Spleen (tissue), 11 donors: ENCODE measurements at regions not wholly inside any gene's neighbourhood (a gene's known extent, or its start where the extent isn't known, plus 50 kb on each side); places are given as distances from the start of the nearest gene placed in this dataset.

Experiments
- DNase-seq: peaks from one replicate; pipeline ENCODE4 v3.0.0-alpha.2; 2020
- H3K27ac ChIP-seq, 8 donors: fragments of 200-600 bp; sonication (generic) in 7 of 8; 1 replicate in 4 of 8; 2 replicates in 4 of 8; pipeline versions ENCODE4 v1.5.0 to v1.8.0; 2016 to 2021; ENCODE audit warnings: inconsistent platforms in 4 of 8, mild to moderate bottlenecking in 4 of 8, moderate library complexity in 1 of 8
- H3K27me3 ChIP-seq, 7 donors: fragments of 200-600 bp; sonication (generic) in 6 of 7; replicated peaks in 1 of 7; 1 replicate in 4 of 7; 2 replicates in 3 of 7; pipeline versions ENCODE4 v1.5.0 to v1.8.0; 2016 to 2021; ENCODE audit warnings: inconsistent platforms in 3 of 7, mild to moderate bottlenecking in 1 of 7
- H3K36me3 ChIP-seq, 6 donors: fragments of 200-600 bp; sonication (generic) in 5 of 6; 1 replicate in 4 of 6; 2 replicates in 2 of 6; pipeline versions ENCODE4 v1.5.0 to v1.8.0; 2016 to 2021; ENCODE audit warnings: inconsistent platforms in 2 of 6
- H3K4me1 ChIP-seq, 6 donors: fragments of 200-600 bp; sonication (generic) in 5 of 6; 1 replicate in 3 of 6; 2 replicates in 3 of 6; pipeline versions ENCODE4 v1.5.0 to v1.8.0; 2016 to 2021; ENCODE audit warnings: inconsistent platforms in 3 of 6
- H3K4me3 ChIP-seq, 8 donors: fragments of 200-600 bp; sonication (generic) in 7 of 8; 1 replicate in 4 of 8; 2 replicates in 4 of 8; pipeline versions ENCODE4 v1.5.0 to v1.8.0; 2016 to 2021; ENCODE audit warnings: inconsistent platforms in 4 of 8, mild to moderate bottlenecking in 4 of 8, moderate library complexity in 2 of 8
- H3K9me3 ChIP-seq, 8 donors: fragments of 200-600 bp; sonication (generic) in 7 of 8; 1 replicate in 4 of 8; 2 replicates in 4 of 8; pipeline versions ENCODE4 v1.5.0 to v1.8.0; 2016 to 2021; ENCODE audit warnings: inconsistent platforms in 4 of 8
- CTCF ChIP-seq, 11 experiments: fragments of 200-600 bp in 7 of 11; fragments of 450-650 bp in 4 of 11; sonication (generic) in 4 of 11; IDR thresholded peaks in 8 of 11; conservative IDR thresholded peaks in 3 of 11; 1 replicate in 7 of 11; 2 replicates in 4 of 11; pipeline versions ENCODE4 v1.4.0 to v1.8.0; 2016 to 2021; ENCODE audit warnings: antibody characterized with exemption in 11 of 11, inconsistent platforms in 4 of 11, mild to moderate bottlenecking in 1 of 11
- POLR2A ChIP-seq, 3 donors: fragments of 450-650 bp; IDR thresholded peaks; one replicate each; pipeline ENCODE4 v1.5.1; 2017; ENCODE audit warnings: antibody characterized with exemption in 3 of 3, mild to moderate bottlenecking in 1 of 3
- POLR2AphosphoS5 ChIP-seq, 3 donors: sonication (generic); formaldehyde crosslinking; IDR thresholded peaks; one replicate each; pipeline ENCODE4 v1.5.1; 2017; ENCODE audit warnings: antibody characterized with exemption in 3 of 3
- WGBS, 5 donors: extraction: QIAGEN DNeasy Blood & Tissue Kit in 3 of 5; methylation state at CpG; one replicate each; pipeline versions ENCODE4 v1.1.5 to v1.1.7; 2013 to 2018; 5-methylcytosine and 5-hydroxymethylcytosine counted together
- intact Hi-C: fragments of 100-400 bp; cut with DNase I; formaldehyde crosslinking; loops from one replicate; pipeline ENCODE4 v1.15.0; 2023; ENCODE audit warnings: low total_unique reads
- donor health status: healthy with polysubstance abuse.
- donor health status: DM: no; HTN: no; CAD: no; lungs with moderate emphysema.
- donor health status: DM: no; HTN: no; CAD: no.
- donor health status: Bipolar disorder and iron deficiency.
- donor health status: healthy.
- donor health status: DM: no; HTN: no; CAD: no.
- donor health status: DM: yes; HTN: yes; CAD: no.

DNA sequence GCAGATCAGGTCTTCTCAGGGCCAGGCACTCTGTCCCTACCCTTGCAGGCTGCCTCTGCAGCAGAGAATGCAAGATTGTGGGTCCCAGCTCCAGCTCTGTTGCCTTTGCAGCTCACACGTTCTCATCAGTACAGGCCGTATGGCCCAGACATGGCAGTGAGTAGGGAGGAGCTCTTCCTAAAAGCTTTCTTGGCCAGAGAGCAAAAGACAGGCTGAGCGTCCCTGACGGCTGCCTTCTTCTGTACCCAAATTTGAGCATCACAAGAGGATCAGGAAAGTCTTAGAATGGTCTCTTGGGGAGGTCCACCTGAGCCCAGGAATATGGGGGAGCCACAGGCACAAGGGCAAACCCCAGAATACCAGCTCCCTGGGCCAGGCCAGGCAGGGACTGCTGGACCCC lies 266.3 kb upstream of the ZMIZ1 start:
- H3K27ac ChIP-seq = peak overlapping the region in 2 of 8 donors; percentile 25 to 44
- H3K9me3 ChIP-seq = no peaks in the 10 kb centered on the region
- DNase-seq = no peak
- WGBS, 5 donors = 64 to 80% (median 75%) methylated on average over 4 of the region's 4 CpGs
- TF ChIP-seq POLR2A (IDR thresholded peaks at IDR 0.05) = no peak
- TF ChIP-seq POLR2AphosphoS5 (IDR thresholded peaks at IDR 0.05) = no peak
- TF ChIP-seq CTCF (IDR thresholded peaks at IDR 0.05 in 8 of 11, conservative IDR thresholded peaks at IDR 0.05 in 3 of 11) = no peak
- H3K36me3 ChIP-seq = no peaks in the 10 kb centered on the region
- intact Hi-C loops = no loop called here
- H3K4me3 ChIP-seq = no peak overlapping the region
- H3K27me3 ChIP-seq = no peaks in the 10 kb centered on the region
- peaks cover 0 to 40% (median 12%) of the 10 kb centered on the region in 6 donors for H3K4me1 ChIP-seq

DNA sequence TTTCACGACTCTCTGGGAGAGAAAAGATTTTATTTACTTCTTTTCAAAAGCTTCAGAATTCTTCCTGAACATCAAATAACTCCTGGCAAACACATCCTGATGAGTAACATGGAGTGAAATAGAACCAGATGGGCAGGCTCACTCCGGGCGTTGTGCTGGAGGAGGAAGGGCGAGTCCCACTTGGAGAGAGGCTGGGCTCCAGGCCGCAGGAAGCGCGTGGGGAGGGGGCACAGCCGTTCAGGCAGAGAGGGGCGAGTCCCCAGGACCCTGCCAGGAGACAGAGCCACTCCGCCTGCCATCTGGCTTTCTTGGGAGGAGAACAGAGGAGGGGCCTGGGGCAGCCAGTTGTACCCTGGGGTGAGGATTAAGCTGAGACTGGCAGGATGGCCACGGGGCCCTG lies 265.9 kb upstream of the ZMIZ1 start:
- TF ChIP-seq CTCF (IDR thresholded peaks at IDR 0.05 in 8 of 11, conservative IDR thresholded peaks at IDR 0.05 in 3 of 11) (no peak), POLR2AphosphoS5 (IDR thresholded peaks at IDR 0.05) (peak; percentile 24 to 65 (median 55))
- no peaks in the 10 kb centered on the region for H3K9me3 ChIP-seq
- no peaks in the 10 kb centered on the region for H3K36me3 ChIP-seq
- H3K27ac ChIP-seq = peak overlapping the region in 2 of 8 donors; percentile 25 to 44
- WGBS, 5 donors = 38 to 71% (median 63%) methylated on average over 11 of the region's 11 CpGs
- no peak overlapping the region for H3K4me3 ChIP-seq
- H3K27me3 ChIP-seq = no peaks in the 10 kb centered on the region
- intact Hi-C loops = no loop called here
- peaks cover 0 to 45% (median 12%) of the 10 kb centered on the region in 6 donors for H3K4me1 ChIP-seq
- DNase-seq = no peak

GRCh38 chr10:78803710-78804109 lies 265.1 kb upstream of the ZMIZ1 start:
- Histone ChIP-seq H3K27ac (no peak overlapping the region), H3K36me3 (no peaks in the 10 kb centered on the region), H3K9me3 (no peaks in the 10 kb centered on the region), H3K4me1 (peaks cover 0 to 46% (median 12%) of the 10 kb centered on the region in 6 donors), H3K27me3 (no peaks in the 10 kb centered on the region), H3K4me3 (no peak overlapping the region)
- intact Hi-C loops = no loop called here
- TF ChIP-seq POLR2AphosphoS5 (IDR thresholded peaks at IDR 0.05) (no peak), POLR2A (IDR thresholded peaks at IDR 0.05) (no peak), CTCF (IDR thresholded peaks at IDR 0.05 in 8 of 11, conservative IDR thresholded peaks at IDR 0.05 in 3 of 11) (no peak)
- 81 to 93% (median 89%) methylated on average over 8 of the region's 8 CpGs for WGBS, 5 donors
- no peak for DNase-seq

- intact Hi-C loops = no loop called here
Measured at GRCh38 chr10:78804411-78805032, 264.2 kb upstream of the ZMIZ1 start.

More at GRCh38 chr10:78804411-78805032, 264.2 kb upstream of the ZMIZ1 start:
- 70 to 82% (median 76%) methylated on average over 7 of the region's 7 CpGs for WGBS, 5 donors
- peak overlapping the region in 4 of 8 donors; percentile 1 to 43 (median 18) for H3K27ac ChIP-seq
- no peak for DNase-seq
- H3K4me1 ChIP-seq = peaks cover 0 to 46% (median 12%) of the 10 kb centered on the region in 6 donors
- H3K4me3 ChIP-seq = no peak overlapping the region
- TF ChIP-seq POLR2AphosphoS5 (IDR thresholded peaks at IDR 0.05) (no peak), POLR2A (IDR thresholded peaks at IDR 0.05) (no peak)
- H3K9me3 ChIP-seq = no peaks in the 10 kb centered on the region
- no peaks in the 10 kb centered on the region for H3K36me3 ChIP-seq
- no peaks in the 10 kb centered on the region for H3K27me3 ChIP-seq
